HepG2 (cell line): ENCODE measurements at regions not wholly inside any gene's neighbourhood (a gene's known extent, or its start where the extent isn't known, plus 50 kb on each side); places are given as distances from the start of the nearest gene placed in this dataset.

Source experiments
- ATAC-seq: fragments of 200-7000 bp; cut with Tn5 transposase; 3 replicates; pipeline ENCODE4 v1.9.1; 2020; ENCODE audit warnings: mild to moderate bottlenecking, moderate library complexity
- BruUV-seq: library from RNA; stranded (reverse); fragments of 400-500 nt; replicated peaks from 2 replicates; lab custom pipeline; 2021; lab: Mats Ljungman, UMichigan
- CTCF ChIA-PET: fragments of 300-600 bp; formaldehyde crosslinking; extraction: SDS; loops from one replicate; lab custom pipeline; 2021; ENCODE audit warnings: low total read pairs, inconsistent platforms, low intra/inter-chr PET ratio; lab: Yijun Ruan, JAX
- POLR2A ChIA-PET: fragments of 350-600 bp; sonication (Branson Sonifier 250); formaldehyde crosslinking; loops from one replicate; lab custom pipeline; 2020; ENCODE audit warnings: antibody characterized with exemption, inconsistent platforms; lab: Yijun Ruan, JAX
- DNase-seq: peaks from one replicate; pipeline ENCODE4 v3.0.0-alpha.2; 2015; ENCODE audit warnings: low spot score
- FAIRE-seq: peaks from 3 replicates; lab custom pipeline; 2011; peaks lifted over from hg19 to GRCh38; lab: Jason Lieb, UNC
- H2AFZ ChIP-seq: one replicate; pipeline ENCODE4 v1.6.1; 2011; ENCODE audit warnings: low read length, inconsistent platforms
- H3K27ac ChIP-seq: fragments of 300-600 bp; 3 replicates; pipeline ENCODE4 v1.8.0; 2011; ENCODE audit warnings: mixed run types, mild to moderate bottlenecking, mixed read lengths, low read length, inconsistent platforms; ENCODE audit not compliant: insufficient read depth; ENCODE audit errors: extremely low read length
- H3K27me3 ChIP-seq, 2 experiments: fragments of 200-600 bp in 1 of 2; 2 replicates in 1 of 2; 3 replicates in 1 of 2; pipeline versions ENCODE4 v1.6.0 to v1.8.0; 2011; ENCODE audit warnings: low read length in 2 of 2, mild to moderate bottlenecking in 2 of 2, moderate library complexity in 2 of 2, inconsistent platforms in 1 of 2; ENCODE audit not compliant: insufficient read depth in 2 of 2, control insufficient read depth in 1 of 2
- H3K36me3 ChIP-seq, 2 experiments: fragments of 200-600 bp in 1 of 2; replicated peaks in 1 of 2; 2 replicates in 1 of 2; 3 replicates in 1 of 2; pipeline versions ENCODE4 v1.5.1 to v1.8.0; 2011; ENCODE audit warnings: low read length in 2 of 2, inconsistent platforms in 1 of 2; ENCODE audit not compliant: insufficient read depth in 2 of 2, control insufficient read depth in 1 of 2
- H3K4me1 ChIP-seq: 2 replicates; pipeline ENCODE4 v1.5.1; 2012; ENCODE audit warnings: low read length, inconsistent platforms; ENCODE audit not compliant: insufficient read depth
- H3K4me2 ChIP-seq: 2 replicates; pipeline ENCODE4 v1.6.0; 2011; ENCODE audit warnings: low read depth, low read length, inconsistent platforms
- H3K4me3 ChIP-seq, 3 experiments: fragments of 200-600 bp in 1 of 3; sonication (generic), shearing (Covaris generic) in 1 of 3; replicated peaks in 1 of 3; 2 replicates each; pipeline ENCODE4 v1.5.1; 2011 to 2016; ENCODE audit warnings: low read length in 3 of 3, inconsistent platforms in 2 of 3, low read depth in 2 of 3, mild to moderate bottlenecking in 2 of 3, control low read depth in 1 of 3, mixed read lengths in 1 of 3; ENCODE audit not compliant: insufficient read depth in 1 of 3
- H3K79me2 ChIP-seq: one replicate; pipeline ENCODE4 v1.6.1; 2011; ENCODE audit warnings: low read length, inconsistent platforms; ENCODE audit not compliant: insufficient read depth
- H3K9ac ChIP-seq: 2 replicates; pipeline ENCODE4 v1.6.0; 2011; ENCODE audit warnings: mild to moderate bottlenecking, low read depth, low read length, inconsistent platforms; ENCODE audit not compliant: insufficient read depth
- H3K9me3 ChIP-seq: 2 replicates; pipeline ENCODE4 v1.5.1; 2012; ENCODE audit warnings: mild to moderate bottlenecking, low read length
- H4K20me1 ChIP-seq: 2 replicates; pipeline ENCODE4 v1.6.0; 2011; ENCODE audit warnings: inconsistent platforms, mild to moderate bottlenecking, low read length, moderate library complexity; ENCODE audit not compliant: insufficient read depth
- ARNTL ChIP-seq: sonication (generic); formaldehyde crosslinking; IDR thresholded peaks from 2 replicates; pipeline ENCODE4 v1.4.0; 2020; ENCODE audit warnings: mild to moderate bottlenecking, missing genetic modification reagents
- EHMT2 ChIP-seq: fragments of 200-600 bp; sonication (generic); IDR thresholded peaks from 2 replicates; pipeline ENCODE4 v1.7.0; 2017; ENCODE audit warnings: antibody characterized with exemption, low read depth, low read length, borderline replicate concordance
- GRHL1 ChIP-seq: sonication (generic); formaldehyde crosslinking; conservative IDR thresholded peaks from 2 replicates; pipeline ENCODE4 v1.8.0; 2022; ENCODE audit warnings: missing genetic modification reagents
- HDAC6 ChIP-seq: fragments of 200-600 bp; sonication (generic); IDR thresholded peaks from 2 replicates; pipeline ENCODE4 v1.7.0; 2017; ENCODE audit warnings: mild to moderate bottlenecking, antibody characterized with exemption, low read length, low read depth
- POLR2A ChIP-seq, 2 experiments: IDR thresholded peaks; 2 replicates each; pipeline ENCODE4 v1.6.1; 2011; ENCODE audit warnings: low read depth in 2 of 2, low read length in 2 of 2, mild to moderate bottlenecking in 1 of 2, moderate library complexity in 1 of 2; ENCODE audit not compliant: insufficient read depth in 1 of 2
- RNF2 ChIP-seq: fragments of 450-650 bp; conservative IDR thresholded peaks from 2 replicates; pipeline ENCODE4 v1.6.1; 2016; ENCODE audit warnings: low read depth
- SMAD9 ChIP-seq: sonication (generic); formaldehyde crosslinking; IDR thresholded peaks from 2 replicates; pipeline ENCODE4 v1.5.1; 2020; ENCODE audit warnings: mild to moderate bottlenecking, missing genetic modification reagents
- THYN1 ChIP-seq: sonication (generic); formaldehyde crosslinking; IDR thresholded peaks from 2 replicates; pipeline ENCODE4 v1.8.1; 2023; ENCODE audit warnings: low read depth, mild to moderate bottlenecking, moderate library complexity, missing genetic modification reagents, borderline replicate concordance
- ZBTB49 ChIP-seq: sonication (generic); formaldehyde crosslinking; IDR thresholded peaks from 2 replicates; pipeline ENCODE4 v1.4.0; 2020; ENCODE audit warnings: missing genetic modification reagents, borderline replicate concordance
- ZBTB7A ChIP-seq: sonication (generic); formaldehyde crosslinking; IDR thresholded peaks from 2 replicates; pipeline ENCODE4 v1.8.0; 2022; ENCODE audit warnings: mild to moderate bottlenecking, missing genetic modification reagents
- ZNF383 ChIP-seq: sonication (generic); formaldehyde crosslinking; IDR thresholded peaks from 2 replicates; pipeline ENCODE4 v1.4.0; 2020; ENCODE audit warnings: missing genetic modification reagents, mild to moderate bottlenecking, borderline replicate concordance
- ZNF746 ChIP-seq: sonication (generic); formaldehyde crosslinking; IDR thresholded peaks from 2 replicates; pipeline ENCODE4 v1.8.0; 2022; ENCODE audit warnings: mild to moderate bottlenecking, missing genetic modification reagents
- WGBS: methylation state at CpG from one replicate; pipeline ENCODE4 v1.1.6; 2017; ENCODE audit warnings: low lambda C conversion rate; 5-methylcytosine and 5-hydroxymethylcytosine counted together
- in situ Hi-C: cut with HindIII; loops from 2 replicates; pipeline ENCODE4 v1.10.0; 2017; ENCODE audit warnings: low pct_unique_long_range_greater_than_20kb; ENCODE audit not compliant: extremely low pct_ligation_motif_present
- intact Hi-C: fragments of 100-400 bp; cut with micrococcal nuclease; formaldehyde crosslinking; loops from one replicate; pipeline ENCODE4 v1.10.0; 2022; ENCODE audit not compliant: unreplicated experiment
- TF ChIP-seq, protein P1 (sequence below): sonication (generic); formaldehyde crosslinking; IDR thresholded peaks from 2 replicates; pipeline ENCODE4 v1.5.0; 2020; ENCODE audit warnings: mild to moderate bottlenecking, missing genetic modification reagents
- TF ChIP-seq, protein P2 (sequence below): sonication (generic); formaldehyde crosslinking; IDR thresholded peaks from 2 replicates; pipeline ENCODE4 v1.9.0; 2021; ENCODE audit warnings: missing genetic modification reagents, borderline replicate concordance

- FAIRE-seq (no peak), ATAC-seq (no peak), DNase-seq (no peak)
- H3K9ac ChIP-seq: no peak overlapping the region
- no peaks in the 10 kb centered on the region for H3K9me3 ChIP-seq
- no peaks in the 10 kb centered on the region for H4K20me1 ChIP-seq
- no peak overlapping the region for H2AFZ ChIP-seq
- in situ Hi-C loops: no loop called here
- H3K4me1 ChIP-seq: no peaks in the 10 kb centered on the region
- BruUV-seq: no TSS peak
- no peaks in the 10 kb centered on the region for H3K79me2 ChIP-seq
- WGBS: 7% methylated on average over 7 of the region's 7 CpGs
- no peaks in the 10 kb centered on the region for H3K36me3 ChIP-seq
- no peak overlapping the region for H3K4me3 ChIP-seq
- no peak overlapping the region for H3K27ac ChIP-seq
- intact Hi-C loops: no loop called here
- no peak overlapping the region for H3K4me2 ChIP-seq
- peaks cover 3 to 46% of the 10 kb centered on the region in 2 experiments; a peak in 3 of 5 replicates for H3K27me3 ChIP-seq
- POLR2A ChIA-PET: no interaction called here
- CTCF ChIA-PET: no interaction called here
- TF ChIP-seq, protein P1, sequence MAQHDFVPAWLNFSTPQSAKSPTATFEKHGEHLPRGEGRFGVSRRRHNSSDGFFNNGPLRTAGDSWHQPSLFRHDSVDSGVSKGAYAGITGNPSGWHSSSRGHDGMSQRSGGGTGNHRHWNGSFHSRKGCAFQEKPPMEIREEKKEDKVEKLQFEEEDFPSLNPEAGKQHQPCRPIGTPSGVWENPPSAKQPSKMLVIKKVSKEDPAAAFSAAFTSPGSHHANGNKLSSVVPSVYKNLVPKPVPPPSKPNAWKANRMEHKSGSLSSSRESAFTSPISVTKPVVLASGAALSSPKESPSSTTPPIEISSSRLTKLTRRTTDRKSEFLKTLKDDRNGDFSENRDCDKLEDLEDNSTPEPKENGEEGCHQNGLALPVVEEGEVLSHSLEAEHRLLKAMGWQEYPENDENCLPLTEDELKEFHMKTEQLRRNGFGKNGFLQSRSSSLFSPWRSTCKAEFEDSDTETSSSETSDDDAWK: no peak
- TF ChIP-seq THYN1 (no peak), GRHL1 (CRISPR knock-in tag) (no peak), ZNF383 (CRISPR knock-in tag) (no peak), HDAC6 (no peak), RNF2 (no peak), ZBTB49 (CRISPR knock-in tag) (no peak), ZNF746 (CRISPR knock-in tag) (no peak), EHMT2 (no peak), ARNTL (CRISPR knock-in tag) (no peak), POLR2A (IDR thresholded peaks at IDR 0.05; ENCODE audit: insufficient read depth in 1 of 2, low read depth in 2 of 2, low read length in 2 of 2) (no peak), SMAD9 (CRISPR knock-in tag) (no peak), ZBTB7A (CRISPR knock-in tag) (no peak)
- TF ChIP-seq, protein P2, sequence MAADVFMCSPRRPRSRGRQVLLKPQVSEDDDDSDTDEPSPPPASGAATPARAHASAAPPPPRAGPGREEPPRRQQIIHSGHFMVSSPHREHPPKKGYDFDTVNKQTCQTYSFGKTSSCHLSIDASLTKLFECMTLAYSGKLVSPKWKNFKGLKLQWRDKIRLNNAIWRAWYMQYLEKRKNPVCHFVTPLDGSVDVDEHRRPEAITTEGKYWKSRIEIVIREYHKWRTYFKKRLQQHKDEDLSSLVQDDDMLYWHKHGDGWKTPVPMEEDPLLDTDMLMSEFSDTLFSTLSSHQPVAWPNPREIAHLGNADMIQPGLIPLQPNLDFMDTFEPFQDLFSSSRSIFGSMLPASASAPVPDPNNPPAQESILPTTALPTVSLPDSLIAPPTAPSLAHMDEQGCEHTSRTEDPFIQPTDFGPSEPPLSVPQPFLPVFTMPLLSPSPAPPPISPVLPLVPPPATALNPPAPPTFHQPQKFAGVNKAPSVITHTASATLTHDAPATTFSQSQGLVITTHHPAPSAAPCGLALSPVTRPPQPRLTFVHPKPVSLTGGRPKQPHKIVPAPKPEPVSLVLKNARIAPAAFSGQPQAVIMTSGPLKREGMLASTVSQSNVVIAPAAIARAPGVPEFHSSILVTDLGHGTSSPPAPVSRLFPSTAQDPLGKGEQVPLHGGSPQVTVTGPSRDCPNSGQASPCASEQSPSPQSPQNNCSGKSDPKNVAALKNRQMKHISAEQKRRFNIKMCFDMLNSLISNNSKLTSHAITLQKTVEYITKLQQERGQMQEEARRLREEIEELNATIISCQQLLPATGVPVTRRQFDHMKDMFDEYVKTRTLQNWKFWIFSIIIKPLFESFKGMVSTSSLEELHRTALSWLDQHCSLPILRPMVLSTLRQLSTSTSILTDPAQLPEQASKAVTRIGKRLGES (CRISPR knock-in tag): no peak
Observed at GRCh38 chr2:237268004-237268708, 145.8 kb downstream of the COL6A3 start.
